ENCODE measurements at regions not wholly inside any gene's neighbourhood (a gene's known extent, or its start where the extent isn't known, plus 50 kb on each side); places are given as distances from the start of the nearest gene placed in this dataset.

DNA sequence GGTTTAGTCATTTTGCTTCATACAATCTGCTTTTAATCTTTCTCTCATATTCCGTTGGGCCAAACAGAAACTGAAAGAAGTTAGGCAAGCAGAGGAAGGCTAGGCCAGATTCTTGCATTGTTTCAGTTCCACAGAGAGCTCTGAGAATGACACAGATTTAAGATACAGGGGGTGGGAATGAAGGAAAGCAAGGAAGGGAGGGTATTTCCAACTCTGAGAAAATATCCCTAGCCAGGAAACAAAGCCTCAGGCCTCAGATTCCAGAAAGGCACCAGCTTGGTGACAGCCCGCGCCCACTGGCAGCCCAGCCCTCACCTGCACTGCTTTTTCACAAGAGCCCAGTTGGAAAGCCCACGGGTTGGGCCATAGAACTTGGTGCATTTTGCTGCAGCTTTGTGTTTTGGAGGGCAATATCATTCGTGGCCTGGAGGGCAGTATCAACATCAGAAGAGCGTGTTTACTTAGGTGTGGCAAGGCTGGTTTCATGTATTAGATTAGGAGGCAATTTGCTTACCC, 63.5 kb downstream of the ENC1 start:
- TF ChIP-seq, protein P1, sequence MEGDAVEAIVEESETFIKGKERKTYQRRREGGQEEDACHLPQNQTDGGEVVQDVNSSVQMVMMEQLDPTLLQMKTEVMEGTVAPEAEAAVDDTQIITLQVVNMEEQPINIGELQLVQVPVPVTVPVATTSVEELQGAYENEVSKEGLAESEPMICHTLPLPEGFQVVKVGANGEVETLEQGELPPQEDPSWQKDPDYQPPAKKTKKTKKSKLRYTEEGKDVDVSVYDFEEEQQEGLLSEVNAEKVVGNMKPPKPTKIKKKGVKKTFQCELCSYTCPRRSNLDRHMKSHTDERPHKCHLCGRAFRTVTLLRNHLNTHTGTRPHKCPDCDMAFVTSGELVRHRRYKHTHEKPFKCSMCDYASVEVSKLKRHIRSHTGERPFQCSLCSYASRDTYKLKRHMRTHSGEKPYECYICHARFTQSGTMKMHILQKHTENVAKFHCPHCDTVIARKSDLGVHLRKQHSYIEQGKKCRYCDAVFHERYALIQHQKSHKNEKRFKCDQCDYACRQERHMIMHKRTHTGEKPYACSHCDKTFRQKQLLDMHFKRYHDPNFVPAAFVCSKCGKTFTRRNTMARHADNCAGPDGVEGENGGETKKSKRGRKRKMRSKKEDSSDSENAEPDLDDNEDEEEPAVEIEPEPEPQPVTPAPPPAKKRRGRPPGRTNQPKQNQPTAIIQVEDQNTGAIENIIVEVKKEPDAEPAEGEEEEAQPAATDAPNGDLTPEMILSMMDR (IDR thresholded peaks at IDR 0.05) = no peak

DNA sequence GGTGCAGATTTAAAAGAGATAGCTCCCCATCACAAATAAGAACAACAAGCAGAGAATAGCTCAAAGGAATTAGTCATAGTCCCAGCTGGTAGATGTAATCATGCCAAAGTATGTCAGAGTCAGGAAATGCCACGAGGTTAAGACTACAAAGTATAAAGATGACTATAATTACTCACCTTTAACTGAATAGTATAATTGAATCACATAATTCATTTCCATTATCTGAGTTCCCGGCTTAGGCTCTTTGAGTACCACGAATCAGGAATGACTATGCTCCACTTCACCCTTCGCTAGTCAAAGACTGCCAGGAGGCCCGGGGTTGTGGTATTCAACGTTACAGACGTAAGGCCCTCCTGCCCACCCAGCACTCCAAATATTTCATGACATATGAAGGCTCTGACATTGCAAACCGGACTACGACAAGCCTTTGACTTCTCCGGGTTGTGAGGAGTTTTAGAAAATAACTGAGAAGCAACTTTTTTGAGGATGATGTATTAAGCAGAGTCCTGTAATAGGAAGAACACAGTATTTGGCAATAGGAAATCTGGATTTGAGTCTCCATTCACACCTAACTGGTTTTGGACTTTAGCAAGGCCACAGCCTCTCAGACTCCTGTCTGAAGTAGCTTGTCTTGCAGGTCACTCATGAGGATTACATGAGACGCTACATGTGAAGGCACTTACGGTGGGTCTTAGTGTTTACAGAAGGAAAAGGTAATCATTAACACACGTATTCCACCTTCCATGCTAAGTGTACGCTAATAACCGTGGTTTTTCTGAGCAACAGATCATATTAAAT, 64.6 kb downstream of the ENC1 start:
- TF ChIP-seq, protein P1 (IDR thresholded peaks at IDR 0.05) = no peak

DNA sequence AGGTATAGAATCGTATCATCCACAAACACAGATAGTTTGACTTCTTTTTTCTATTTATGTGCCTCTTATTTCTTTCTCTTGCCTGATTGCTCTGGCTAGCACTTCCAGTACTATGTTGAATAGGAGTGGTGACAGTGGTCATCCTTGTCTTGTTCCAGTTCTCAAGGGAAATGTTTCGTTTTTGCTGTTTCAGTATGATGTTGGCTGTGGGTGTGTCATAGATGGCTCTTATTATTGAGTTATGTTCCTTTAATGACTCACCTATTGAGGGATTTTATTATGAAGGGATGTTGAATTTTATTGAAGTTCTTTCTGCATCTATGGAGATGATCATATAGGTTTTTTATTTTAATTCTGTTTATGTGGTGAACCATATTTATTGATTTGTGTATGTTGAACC, 70.3 kb downstream of the ENC1 start:
- TF ChIP-seq, protein P1 (IDR thresholded peaks at IDR 0.05) = no peak

DNA sequence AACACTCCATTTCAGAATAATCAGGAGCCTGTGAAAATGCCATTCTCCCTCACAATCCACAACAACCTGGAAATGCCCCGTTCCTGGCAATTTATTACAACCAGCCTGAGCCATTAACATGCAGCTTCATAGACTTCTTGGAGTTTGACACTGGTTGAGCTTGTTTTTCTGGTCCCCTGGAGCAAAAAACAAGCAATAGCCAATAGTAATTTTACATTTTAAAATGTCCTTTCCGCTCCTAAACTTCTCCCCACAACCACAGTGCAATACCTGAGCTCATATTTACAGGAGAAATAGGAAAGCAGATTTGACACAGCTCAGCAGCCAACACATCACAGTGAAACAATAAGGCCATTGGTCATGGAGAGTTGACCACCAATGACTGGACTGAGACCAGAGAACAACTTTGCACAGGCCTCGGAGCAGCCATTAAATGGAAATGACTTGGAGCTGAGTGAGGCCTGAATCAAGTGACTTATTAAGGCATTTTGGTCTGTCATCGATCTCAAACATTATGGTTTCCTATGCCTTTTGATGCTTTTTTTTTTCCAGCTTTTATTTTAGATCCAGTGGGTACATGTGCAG, 73.0 kb downstream of the ENC1 start:
- TF ChIP-seq, protein P1 (IDR thresholded peaks at IDR 0.05) = no peak

DNA sequence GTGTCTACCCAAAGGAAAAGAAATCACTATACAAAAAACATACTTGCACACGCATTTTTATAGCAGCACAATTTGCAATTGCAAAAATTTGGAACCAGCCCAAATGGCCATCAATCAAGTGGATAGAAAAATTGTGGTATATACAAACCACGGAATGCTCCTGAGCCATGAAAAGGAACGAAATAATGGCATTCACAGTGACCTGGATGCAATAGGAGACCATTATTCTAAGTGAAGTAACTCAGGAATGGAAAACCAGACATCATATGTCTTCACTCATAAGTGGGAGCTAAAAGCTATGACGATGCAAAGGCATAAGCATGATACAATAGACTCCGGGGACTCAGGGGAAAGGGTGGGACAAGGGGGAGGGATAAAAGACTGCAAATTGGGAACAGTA, 78.4 kb downstream of the ENC1 start:
- TF ChIP-seq, protein P1 (IDR thresholded peaks at IDR 0.05) = no peak

DNA sequence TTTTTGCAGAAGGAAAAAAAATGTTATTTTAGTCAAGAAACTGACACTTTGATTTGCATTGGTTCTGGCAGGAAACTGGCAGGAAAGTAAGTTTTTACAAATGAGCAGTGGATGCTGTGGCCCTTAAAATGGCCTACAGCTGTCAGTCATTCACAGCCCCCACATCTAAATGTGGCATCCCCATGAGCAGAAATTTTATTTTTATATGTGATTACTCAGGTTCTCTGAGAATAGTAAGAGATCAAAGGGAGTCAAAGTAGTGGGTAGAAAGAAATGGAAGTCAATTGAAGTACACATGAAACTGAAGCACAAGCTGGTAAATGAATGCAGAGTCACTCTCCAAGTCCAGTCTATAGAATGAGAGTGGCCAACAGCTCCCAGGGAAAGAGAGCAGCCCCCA, 80.3 kb downstream of the ENC1 start:
- TF ChIP-seq, protein P1 (IDR thresholded peaks at IDR 0.05) = no peak

DNA sequence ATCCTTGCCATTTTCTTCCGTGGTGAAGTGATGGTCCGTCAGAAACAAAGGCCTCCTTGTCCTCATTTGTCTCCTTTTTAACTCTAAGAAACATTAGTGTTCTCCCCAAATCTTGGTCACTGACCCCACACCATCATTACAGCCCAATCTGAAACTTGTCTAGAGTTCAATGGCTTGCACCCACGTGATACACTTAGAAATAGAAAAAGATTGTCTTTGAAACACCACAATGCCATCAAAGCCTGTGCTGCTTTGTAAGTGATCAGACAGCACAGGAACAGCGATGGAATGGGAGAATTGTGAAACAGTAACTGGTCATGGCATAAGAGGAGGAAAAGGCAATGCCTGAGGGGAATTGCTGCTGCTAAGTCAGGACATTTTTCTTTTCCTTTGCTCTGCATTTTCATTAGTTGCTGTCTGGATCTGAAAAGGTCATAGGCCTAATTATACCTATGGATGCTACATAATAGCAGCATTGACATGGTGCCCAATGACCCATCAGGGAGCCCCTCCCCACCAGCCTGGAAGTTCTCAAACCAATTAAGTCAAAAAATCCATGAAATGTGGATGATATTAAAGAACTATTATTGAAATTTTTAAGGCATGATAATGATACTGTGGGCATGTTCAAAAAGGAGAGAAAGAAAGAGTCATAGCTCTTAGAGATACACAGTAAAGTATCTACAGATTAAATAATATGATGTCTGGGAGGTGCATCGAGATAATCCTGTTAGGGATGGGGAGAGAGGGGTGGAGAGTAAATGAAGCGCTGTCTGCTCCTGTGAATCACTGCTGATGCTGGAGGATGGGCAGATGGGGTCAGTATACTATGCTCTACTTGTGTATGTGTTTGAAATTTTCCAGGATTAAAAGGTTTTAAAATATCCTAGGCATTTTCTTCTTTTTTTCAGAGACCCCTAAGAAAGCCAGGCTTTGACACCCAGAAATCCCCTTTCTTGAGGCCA, 83.6 kb downstream of the ENC1 start:
- TF ChIP-seq, protein P1 (IDR thresholded peaks at IDR 0.05) = no peak

All from LNCAP (cell line).